Esophagus muscularis mucosa (tissue), 4 donors: ENCODE measurements at regions not wholly inside any gene's neighbourhood (a gene's known extent, or its start where the extent isn't known, plus 50 kb on each side); places are given as distances from the start of the nearest gene placed in this dataset.

Experiments used
- DNase-seq: peaks from one replicate; pipeline ENCODE4 v3.0.0-alpha.2; 2017; ENCODE audit errors: extremely low spot score
- H3K27ac ChIP-seq, 4 donors: fragments of 200-600 bp; sonication (generic); replicated peaks in 1 of 4; 1 replicate in 3 of 4; 2 replicates in 1 of 4; pipeline ENCODE4 v1.5.1; 2016 to 2019; ENCODE audit warnings: mild to moderate bottlenecking in 1 of 4
- H3K27me3 ChIP-seq, 4 donors: fragments of 200-600 bp; sonication (generic); one replicate each; pipeline versions ENCODE4 v1.5.1 to v1.6.0; 2016 to 2019
- H3K36me3 ChIP-seq, 4 donors: fragments of 200-600 bp; sonication (generic); one replicate each; pipeline ENCODE4 v1.5.1; 2016 to 2019
- H3K4me1 ChIP-seq, 4 donors: fragments of 200-600 bp; sonication (generic); one replicate each; pipeline ENCODE4 v1.5.1; 2016 to 2019
- H3K4me3 ChIP-seq, 4 donors: fragments of 200-600 bp; sonication (generic); 1 replicate in 2 of 4; 2 replicates in 2 of 4; pipeline ENCODE4 v1.5.1; 2016 to 2019; ENCODE audit warnings: mild to moderate bottlenecking in 4 of 4, moderate library complexity in 1 of 4
- H3K9me3 ChIP-seq, 4 donors: fragments of 200-600 bp; sonication (generic); 1 replicate in 3 of 4; 2 replicates in 1 of 4; pipeline ENCODE4 v1.5.1; 2016 to 2019
- EP300 ChIP-seq: sonication (generic); formaldehyde crosslinking; IDR thresholded peaks from one replicate; pipeline ENCODE4 v1.6.1; 2017; ENCODE audit warnings: antibody characterized with exemption
- POLR2A ChIP-seq: fragments of 450-650 bp; IDR thresholded peaks from one replicate; pipeline ENCODE4 v1.6.1; 2017; ENCODE audit warnings: antibody characterized with exemption, moderate library complexity, mild to moderate bottlenecking, low read depth
- POLR2AphosphoS5 ChIP-seq, 2 donors: sonication (generic); formaldehyde crosslinking; IDR thresholded peaks; one replicate each; pipeline ENCODE4 v1.6.1; 2017; ENCODE audit warnings: antibody characterized with exemption in 2 of 2
- WGBS: methylation state at CpG from one replicate; pipeline ENCODE4 v1.1.5; 2018; 5-methylcytosine and 5-hydroxymethylcytosine counted together
- intact Hi-C: fragments of 100-400 bp; cut with DNase I; formaldehyde crosslinking; loops from one replicate; pipeline ENCODE4 v1.15.1; 2023
- TF ChIP-seq, protein P1 (sequence below), 3 experiments: fragments of 200-600 bp in 2 of 3; fragments of 450-650 bp in 1 of 3; sonication (generic) in 2 of 3; IDR thresholded peaks; one replicate each; pipeline ENCODE4 v1.5.1; 2017 to 2019; ENCODE audit warnings: antibody characterized with exemption in 3 of 3, mild to moderate bottlenecking in 2 of 3, moderate library complexity in 1 of 3

- H3K4me3 ChIP-seq = no peak overlapping the region
- no peak overlapping the region for H3K27ac ChIP-seq
- intact Hi-C loops = no loop called here
- no peak for TF ChIP-seq POLR2A
- TF ChIP-seq POLR2AphosphoS5 (IDR thresholded peaks at IDR 0.05) = no peak
- TF ChIP-seq, protein P1, sequence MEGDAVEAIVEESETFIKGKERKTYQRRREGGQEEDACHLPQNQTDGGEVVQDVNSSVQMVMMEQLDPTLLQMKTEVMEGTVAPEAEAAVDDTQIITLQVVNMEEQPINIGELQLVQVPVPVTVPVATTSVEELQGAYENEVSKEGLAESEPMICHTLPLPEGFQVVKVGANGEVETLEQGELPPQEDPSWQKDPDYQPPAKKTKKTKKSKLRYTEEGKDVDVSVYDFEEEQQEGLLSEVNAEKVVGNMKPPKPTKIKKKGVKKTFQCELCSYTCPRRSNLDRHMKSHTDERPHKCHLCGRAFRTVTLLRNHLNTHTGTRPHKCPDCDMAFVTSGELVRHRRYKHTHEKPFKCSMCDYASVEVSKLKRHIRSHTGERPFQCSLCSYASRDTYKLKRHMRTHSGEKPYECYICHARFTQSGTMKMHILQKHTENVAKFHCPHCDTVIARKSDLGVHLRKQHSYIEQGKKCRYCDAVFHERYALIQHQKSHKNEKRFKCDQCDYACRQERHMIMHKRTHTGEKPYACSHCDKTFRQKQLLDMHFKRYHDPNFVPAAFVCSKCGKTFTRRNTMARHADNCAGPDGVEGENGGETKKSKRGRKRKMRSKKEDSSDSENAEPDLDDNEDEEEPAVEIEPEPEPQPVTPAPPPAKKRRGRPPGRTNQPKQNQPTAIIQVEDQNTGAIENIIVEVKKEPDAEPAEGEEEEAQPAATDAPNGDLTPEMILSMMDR (IDR thresholded peaks at IDR 0.05) = no peak
- TF ChIP-seq EP300 = no peak
- WGBS = 95% methylated on average over 5 of the region's 5 CpGs
- no peaks in the 10 kb centered on the region for H3K9me3 ChIP-seq
- peaks cover 0 to 22% (median 17%) of the 10 kb centered on the region in 4 donors for H3K4me1 ChIP-seq
- no peaks in the 10 kb centered on the region for H3K36me3 ChIP-seq
- no peak for DNase-seq
- H3K27me3 ChIP-seq = no peaks in the 10 kb centered on the region
These were observed 312.9 kb upstream of the SEMA3A start for GRCh38 chr7:84507529-84507928.

DNA sequence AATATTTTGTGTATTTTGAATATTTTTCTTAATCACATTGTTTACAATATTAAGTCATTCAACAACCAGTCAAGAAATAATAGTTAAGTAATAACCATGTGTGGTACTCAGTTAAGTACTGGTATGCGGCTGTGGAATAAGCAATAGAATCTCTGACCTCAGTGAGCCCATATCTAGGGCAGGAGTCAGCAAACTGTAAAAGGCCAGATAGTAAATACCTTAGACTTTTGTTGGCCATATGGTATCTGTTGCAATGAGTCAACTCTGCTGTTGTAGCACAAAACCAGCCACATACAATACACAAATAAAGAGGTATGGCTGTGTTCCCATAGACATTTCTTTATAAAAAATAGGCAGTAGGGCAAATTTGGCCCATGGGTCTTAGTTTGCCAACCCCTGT is 311.6 kb upstream of the SEMA3A start:
- no peak for DNase-seq
- 100% methylated on average over 1 of the region's 1 CpG for WGBS
- intact Hi-C loops = no loop called here
- Histone ChIP-seq H3K4me3 (no peak overlapping the region), H3K36me3 (no peaks in the 10 kb centered on the region), H3K9me3 (no peaks in the 10 kb centered on the region), H3K4me1 (peaks cover 0 to 33% (median 22%) of the 10 kb centered on the region in 4 donors), H3K27me3 (no peaks in the 10 kb centered on the region), H3K27ac (no peak overlapping the region)
- no peak for TF ChIP-seq POLR2A
- TF ChIP-seq, protein P1 (IDR thresholded peaks at IDR 0.05) = no peak
- no peak for TF ChIP-seq POLR2AphosphoS5 (IDR thresholded peaks at IDR 0.05)
- no peak for TF ChIP-seq EP300

DNA sequence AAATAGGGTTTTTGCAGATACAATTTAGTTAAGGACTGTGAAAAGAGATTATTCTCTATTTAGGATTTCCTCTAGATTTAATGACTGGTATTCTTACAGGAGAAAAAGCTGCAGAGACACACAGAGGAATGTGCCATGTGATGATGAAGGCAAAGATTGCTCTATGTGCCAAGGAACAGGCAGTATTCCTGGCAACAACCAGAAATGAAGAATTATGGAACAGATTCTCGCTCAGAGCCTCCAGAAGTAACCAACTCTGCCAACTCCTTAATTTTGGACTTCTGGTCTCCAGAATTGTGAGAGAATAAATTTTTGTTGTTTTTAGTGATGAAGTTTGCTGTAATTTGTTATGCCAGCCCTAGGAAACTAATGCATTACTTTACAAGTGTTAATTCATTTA is 307.6 kb upstream of the SEMA3A start:
- WGBS = 29% methylated on average over 1 of the region's 1 CpG
- TF ChIP-seq EP300 (peak; percentile 8), POLR2A (no peak)
- intact Hi-C loops = no loop called here

DNA sequence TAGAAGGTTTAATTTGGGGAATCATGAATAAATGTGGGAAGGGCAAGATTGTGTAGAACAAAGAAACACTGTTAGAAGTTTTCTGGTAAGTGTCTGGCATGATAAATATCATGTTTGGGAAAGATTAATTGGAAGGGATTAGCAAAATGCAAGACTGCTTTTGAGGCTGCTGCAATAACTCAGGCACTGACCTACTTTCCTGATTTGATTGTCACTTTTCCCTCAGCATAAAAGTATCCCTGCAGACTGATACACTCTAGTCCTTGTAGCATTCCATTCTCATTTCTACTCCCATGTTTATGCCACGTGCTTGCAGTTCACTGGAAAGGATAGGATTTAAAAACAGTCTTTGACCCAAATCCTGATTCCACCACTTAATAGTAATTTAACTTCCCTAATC is 303.3 kb upstream of the SEMA3A start:
- WGBS = 23% methylated on average over 1 of the region's 1 CpG
- Histone ChIP-seq H3K9me3 (no peaks in the 10 kb centered on the region), H3K4me1 (peaks cover 0 to 28% (median 22%) of the 10 kb centered on the region in 4 donors), H3K36me3 (no peaks in the 10 kb centered on the region), H3K27me3 (no peaks in the 10 kb centered on the region), H3K27ac (peak overlapping the region in 2 of 4 donors; percentile 6 to 15), H3K4me3 (no peak overlapping the region)
- DNase-seq = no peak
- intact Hi-C loops = no loop called here
- TF ChIP-seq, protein P1 (IDR thresholded peaks at IDR 0.05) = no peak
- TF ChIP-seq POLR2A (no peak), EP300 (no peak), POLR2AphosphoS5 (IDR thresholded peaks at IDR 0.05) (no peak)

More for the DNA sequence above, 307.6 kb upstream of the SEMA3A start:
- Histone ChIP-seq H3K9me3 (no peaks in the 10 kb centered on the region), H3K27me3 (no peaks in the 10 kb centered on the region), H3K4me3 (no peak overlapping the region), H3K36me3 (no peaks in the 10 kb centered on the region), H3K4me1 (peaks cover 0 to 32% (median 19%) of the 10 kb centered on the region in 4 donors), H3K27ac (peak overlapping the region in 3 of 4 donors; percentile 13 to 52 (median 21))
- DNase-seq = no peak

- no peak overlapping the region for H3K27ac ChIP-seq
- no peak for TF ChIP-seq POLR2AphosphoS5 (IDR thresholded peaks at IDR 0.05)
- TF ChIP-seq, protein P1 (IDR thresholded peaks at IDR 0.05) = no peak
- no peak for TF ChIP-seq POLR2A
- no peak for TF ChIP-seq EP300
- intact Hi-C loops = no loop called here
These were observed 300.5 kb upstream of the SEMA3A start for GRCh38 chr7:84495128-84495527.

More at GRCh38 chr7:84495128-84495527, 300.5 kb upstream of the SEMA3A start:
- Histone ChIP-seq H3K27me3 (no peaks in the 10 kb centered on the region), H3K9me3 (no peaks in the 10 kb centered on the region), H3K4me3 (no peak overlapping the region), H3K4me1 (peaks cover 0 to 19% (median 12%) of the 10 kb centered on the region in 4 donors), H3K36me3 (no peaks in the 10 kb centered on the region)
- DNase-seq = no peak
